Astrocyte (in vitro differentiated cells and primary cell): ENCODE measurements at regions not wholly inside any gene's neighbourhood (a gene's known extent, or its start where the extent isn't known, plus 50 kb on each side); places are given as distances from the start of the nearest gene placed in this dataset.

Experiments
- CTCF ChIP-seq: IDR thresholded peaks from 2 replicates; pipeline ENCODE4 v1.5.1; 2011; ENCODE audit warnings: low read depth, mild to moderate bottlenecking, inconsistent platforms, low read length, moderate library complexity; ENCODE audit not compliant: insufficient read depth
- EZH2 ChIP-seq: IDR thresholded peaks from 2 replicates; pipeline ENCODE4 v1.6.1; 2012; ENCODE audit warnings: mild to moderate bottlenecking, low read length, inconsistent platforms; ENCODE audit not compliant: insufficient read depth

DNA sequence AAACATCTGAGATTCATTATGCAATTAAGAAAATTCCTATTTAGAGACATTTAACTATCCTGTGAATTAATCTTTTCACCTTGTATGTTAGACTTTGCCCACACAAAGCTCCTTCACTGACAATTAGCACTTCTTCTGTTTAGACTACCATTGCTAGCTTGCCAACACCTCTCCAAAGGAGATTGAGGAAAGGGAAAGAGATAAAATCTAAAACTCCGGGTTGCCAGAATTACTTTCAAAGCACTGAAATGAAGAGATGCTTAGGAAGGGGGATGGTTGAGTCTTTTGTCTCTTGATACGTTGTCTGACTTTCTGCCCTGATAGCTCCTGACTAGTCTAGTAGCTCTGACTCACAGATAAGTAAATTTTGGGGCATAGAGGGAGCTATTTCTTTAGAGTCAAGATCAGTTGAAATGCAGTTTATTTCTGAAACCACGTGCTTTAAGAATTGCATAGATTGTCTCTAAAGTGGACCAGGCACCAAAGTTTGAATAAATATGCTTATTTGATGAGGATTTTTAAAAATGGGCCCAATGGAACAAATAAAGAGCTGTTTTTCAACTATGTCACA, 74.1 kb upstream of the DSEL start:
- TF ChIP-seq CTCF = no peak
- no peak for TF ChIP-seq EZH2
